ENCODE measurements at regions not wholly inside any gene's neighbourhood (a gene's known extent, or its start where the extent isn't known, plus 50 kb on each side); places are given as distances from the start of the nearest gene placed in this dataset.

- no peak for TF ChIP-seq CTCF (IDR thresholded peaks at IDR 0.05 in 8 of 11, conservative IDR thresholded peaks at IDR 0.05 in 3 of 11)
- no peak for TF ChIP-seq POLR2A (IDR thresholded peaks at IDR 0.05)
- no peak for TF ChIP-seq POLR2AphosphoS5 (IDR thresholded peaks at IDR 0.05)
Measured at GRCh38 chr14:43949400-43949799, 557.7 kb downstream of the FSCB start.

Data from spleen (tissue), 7 donors.